Adrenal gland (tissue), 9 donors: ENCODE measurements at regions not wholly inside any gene's neighbourhood (a gene's known extent, or its start where the extent isn't known, plus 50 kb on each side); places are given as distances from the start of the nearest gene placed in this dataset.

Source experiments
- DNase-seq, 7 donors: peaks; one replicate each; pipeline ENCODE4 v3.0.0-alpha.2; 2019 to 2020
- H3K27ac ChIP-seq, 5 donors: fragments of 200-600 bp; sonication (generic) in 4 of 5; 1 replicate in 3 of 5; 2 replicates in 2 of 5; pipeline versions ENCODE4 v1.5.1 to v1.8.0; 2016 to 2020; ENCODE audit warnings: mild to moderate bottlenecking in 1 of 5
- H3K27me3 ChIP-seq: fragments of 200-600 bp; 2 replicates; pipeline ENCODE4 v1.8.0; 2021
- H3K36me3 ChIP-seq, 2 donors: fragments of 200-600 bp; replicated peaks in 1 of 2; 1 replicate in 1 of 2; 2 replicates in 1 of 2; pipeline versions ENCODE4 v1.5.1 to v1.8.0; 2018 to 2022
- H3K4me1 ChIP-seq, 2 donors: fragments of 200-600 bp; replicated peaks in 1 of 2; 1 replicate in 1 of 2; 2 replicates in 1 of 2; pipeline versions ENCODE4 v1.5.1 to v1.8.0; 2018 to 2021
- H3K4me3 ChIP-seq, 4 donors: fragments of 200-600 bp; sonication (generic) in 3 of 4; one replicate each; pipeline ENCODE4 v1.5.1; 2016 to 2018
- H3K9me3 ChIP-seq, 3 donors: fragments of 200-600 bp; sonication (generic) in 1 of 3; replicated peaks in 1 of 3; 1 replicate in 2 of 3; 2 replicates in 1 of 3; pipeline versions ENCODE4 v1.5.1 to v1.8.0; 2016 to 2021
- CTCF ChIP-seq, 6 experiments: fragments of 450-650 bp in 4 of 6; fragments of 200-600 bp in 2 of 6; sonication (generic) in 1 of 6; IDR thresholded peaks; 1 replicate in 5 of 6; 2 replicates in 1 of 6; pipeline versions ENCODE4 v1.5.1 to v1.8.0; 2016 to 2021; ENCODE audit warnings: antibody characterized with exemption in 6 of 6, mild to moderate bottlenecking in 2 of 6, moderate library complexity in 1 of 6
- POLR2A ChIP-seq, 2 donors: fragments of 450-650 bp; IDR thresholded peaks; one replicate each; pipeline ENCODE4 v1.6.1; 2017; ENCODE audit warnings: antibody characterized with exemption in 2 of 2, mild to moderate bottlenecking in 2 of 2, moderate library complexity in 1 of 2
- WGBS, 4 donors: extraction: QIAGEN DNeasy Blood & Tissue Kit in 2 of 4; methylation state at CpG; one replicate each; pipeline versions ENCODE4 v1.1.5 to v1.1.7; 2013 to 2017; 5-methylcytosine and 5-hydroxymethylcytosine counted together
- intact Hi-C, 2 donors: fragments of 100-400 bp; cut with DNase I; formaldehyde crosslinking; loops; one replicate each; pipeline versions ENCODE4 v1.14.1 to v1.15.0; 2022 to 2023
- donor health status: healthy with polysubstance abuse.
- donor health status: Bipolar disorder and iron deficiency.
- donor health status: DM: yes; HTN: yes; CAD: no.
- donor health status: DM: no; HTN: no; CAD: no.
- donor health status: DM: no; HTN: no; CAD: no.

GRCh38 chr6:126143761-126144251 lies 157.5 kb downstream of the TRMT11 start:
- no peak overlapping the region for H3K27ac ChIP-seq
- no peaks in the 10 kb centered on the region for H3K4me1 ChIP-seq
- DNase-seq: no peak
- intact Hi-C loops: no loop called here
- H3K36me3 ChIP-seq: no peaks in the 10 kb centered on the region
- no peak overlapping the region for H3K4me3 ChIP-seq
- WGBS, 4 donors: 82 to 92% (median 88%) methylated on average over 3 of the region's 3 CpGs
- no peaks in the 10 kb centered on the region for H3K27me3 ChIP-seq
- TF ChIP-seq POLR2A (IDR thresholded peaks at IDR 0.05) (no peak), CTCF (IDR thresholded peaks at IDR 0.05) (no peak)
- H3K9me3 ChIP-seq: peaks cover 0 to 6% (median 0%) of the 10 kb centered on the region in 3 donors

GRCh38 chr6:126145351-126145750 lies 159.0 kb downstream of the TRMT11 start:
- intact Hi-C loops: no loop called here
- H3K36me3 ChIP-seq: no peaks in the 10 kb centered on the region
- no peaks in the 10 kb centered on the region for H3K4me1 ChIP-seq
- no peaks in the 10 kb centered on the region for H3K27me3 ChIP-seq
- H3K9me3 ChIP-seq: no peaks in the 10 kb centered on the region
- no peak for TF ChIP-seq POLR2A (IDR thresholded peaks at IDR 0.05)
- H3K27ac ChIP-seq: no peak overlapping the region
- no peak for DNase-seq
- 52 to 69% (median 61%) methylated on average over 6 of the region's 6 CpGs for WGBS, 4 donors
- H3K4me3 ChIP-seq: no peak overlapping the region

- no peaks in the 10 kb centered on the region for H3K9me3 ChIP-seq
- no peak overlapping the region for H3K27ac ChIP-seq
- H3K36me3 ChIP-seq: no peaks in the 10 kb centered on the region
- TF ChIP-seq CTCF (IDR thresholded peaks at IDR 0.05) (no peak), POLR2A (IDR thresholded peaks at IDR 0.05) (no peak)
- no peaks in the 10 kb centered on the region for H3K4me1 ChIP-seq
- H3K4me3 ChIP-seq: no peak overlapping the region
- no peak for DNase-seq
- WGBS, 4 donors: 91 to 96% (median 92%) methylated on average over 4 of the region's 4 CpGs
- H3K27me3 ChIP-seq: no peaks in the 10 kb centered on the region
- intact Hi-C loops: no loop called here
Observed at GRCh38 chr6:126147291-126147815, 161.0 kb downstream of the TRMT11 start.

DNA sequence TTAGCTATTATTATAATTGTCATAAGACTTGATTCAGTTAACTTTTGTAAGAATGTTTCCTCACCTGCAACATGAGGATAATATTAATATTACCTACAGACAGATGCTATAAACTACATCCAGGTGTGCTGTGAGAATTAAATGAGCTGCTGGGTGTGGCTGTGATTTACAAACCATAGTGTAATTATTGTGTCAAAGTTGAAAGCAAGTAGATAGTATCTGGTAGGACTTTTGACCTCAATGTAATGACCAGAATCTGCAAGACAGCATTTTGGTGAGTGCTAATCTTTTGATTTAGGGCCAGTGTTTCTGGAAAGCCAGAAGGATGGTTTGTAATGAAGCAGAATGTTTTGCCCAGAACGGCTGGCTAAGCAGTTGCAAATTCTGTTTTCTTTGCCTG lies 162.5 kb downstream of the TRMT11 start:
- no peak overlapping the region for H3K4me3 ChIP-seq
- no peaks in the 10 kb centered on the region for H3K4me1 ChIP-seq
- H3K27ac ChIP-seq: no peak overlapping the region
- 50 to 83% (median 70%) methylated on average over 1 of the region's 1 CpG for WGBS, 4 donors
- H3K27me3 ChIP-seq: no peaks in the 10 kb centered on the region
- H3K9me3 ChIP-seq: no peaks in the 10 kb centered on the region
- no peaks in the 10 kb centered on the region for H3K36me3 ChIP-seq
- TF ChIP-seq CTCF (IDR thresholded peaks at IDR 0.05) (no peak), POLR2A (IDR thresholded peaks at IDR 0.05) (no peak)
- DNase-seq: no peak
- intact Hi-C loops: no loop called here

DNA sequence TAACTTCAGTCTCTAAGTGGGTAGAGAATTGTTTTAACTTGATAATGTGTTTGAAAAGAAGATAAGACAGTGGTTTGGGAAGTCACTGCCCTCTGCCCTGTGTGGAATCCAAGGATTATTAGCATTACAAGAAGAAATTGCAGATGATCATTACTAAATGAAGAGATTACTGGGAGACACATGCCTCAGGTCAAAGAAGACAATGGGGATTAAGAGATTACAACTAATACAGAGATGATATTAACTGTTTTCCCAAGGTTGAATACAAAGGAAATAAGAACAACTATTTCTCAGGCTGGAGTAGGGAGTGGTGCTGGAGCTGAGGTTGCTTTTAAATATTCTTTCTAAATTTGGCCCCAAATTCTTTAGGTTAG lies 166.0 kb downstream of the TRMT11 start:
- Histone ChIP-seq H3K4me3 (no peak overlapping the region), H3K9me3 (no peaks in the 10 kb centered on the region), H3K4me1 (no peaks in the 10 kb centered on the region), H3K27me3 (no peaks in the 10 kb centered on the region), H3K27ac (no peak overlapping the region), H3K36me3 (no peaks in the 10 kb centered on the region)
- TF ChIP-seq CTCF (IDR thresholded peaks at IDR 0.05) (no peak), POLR2A (IDR thresholded peaks at IDR 0.05) (no peak)
- intact Hi-C loops: no loop called here
- no peak for DNase-seq
